ENCODE measurements at regions not wholly inside any gene's neighbourhood (a gene's known extent, or its start where the extent isn't known, plus 50 kb on each side); places are given as distances from the start of the nearest gene placed in this dataset.

- DNase-seq (ENCODE audit: low spot score) (no peak), ATAC-seq (no peak)
- H3K4me1 Mint-ChIP-seq: no peaks in the 10 kb centered on the region
- ChIA-PET CTCF (no interaction called here), POLR2A (no interaction called here)
- no peak for TF ChIP-seq ZNF671 (CRISPR knock-in tag; IDR thresholded peaks at IDR 0.05)
- no peaks in the 10 kb centered on the region for H3K9me3 Mint-ChIP-seq
- no peaks in the 10 kb centered on the region for H3K27me3 Mint-ChIP-seq (ENCODE audit: low read depth)
- H3K4me3 Mint-ChIP-seq: no peak overlapping the region
- H3K36me3 Mint-ChIP-seq: no peaks in the 10 kb centered on the region
- no peak overlapping the region for H3K27ac Mint-ChIP-seq
Observed at GRCh38 chr12:40525054-40525453, 167.2 kb upstream of the CNTN1 start.

GRCh38 chr12:40534828-40535227 is 157.4 kb upstream of the CNTN1 start:
- Mint-ChIP-seq H3K36me3 (no peaks in the 10 kb centered on the region), H3K4me1 (peaks cover 8% of the 10 kb centered on the region), H3K9me3 (no peaks in the 10 kb centered on the region), H3K27me3 (ENCODE audit: low read depth) (no peaks in the 10 kb centered on the region; the same call in 1 of the 2 replicates), H3K27ac (no peak overlapping the region), H3K4me3 (no peak overlapping the region)
- ATAC-seq (peak; percentile 61), DNase-seq (ENCODE audit: low spot score) (no peak)
- TF ChIP-seq TP53 (CRISPR knock-in tag; IDR thresholded peaks at IDR 0.05): no peak
- TF ChIP-seq ZNF532 (CRISPR knock-in tag; IDR thresholded peaks at IDR 0.05; ENCODE audit: borderline replicate concordance): no peak
- no peak for TF ChIP-seq OVOL2 (CRISPR knock-in tag; IDR thresholded peaks at IDR 0.05; ENCODE audit: borderline replicate concordance)
- CTCF ChIA-PET: no interaction called here
- POLR2A ChIA-PET: no interaction called here

GRCh38 chr12:40551466-40551865 is 140.8 kb upstream of the CNTN1 start:
- Mint-ChIP-seq H3K27ac (no peak overlapping the region), H3K9me3 (peaks cover 15% of the 10 kb centered on the region), H3K36me3 (no peaks in the 10 kb centered on the region), H3K27me3 (ENCODE audit: low read depth) (no peaks in the 10 kb centered on the region), H3K4me1 (peaks cover 8% of the 10 kb centered on the region), H3K4me3 (no peak overlapping the region)
- POLR2A ChIA-PET: no interaction called here
- no peak for DNase-seq (ENCODE audit: low spot score)
- ATAC-seq: no peak
- CTCF ChIA-PET: no interaction called here
- TF ChIP-seq FOXP1 (CRISPR knock-in tag; IDR thresholded peaks at IDR 0.05; ENCODE audit: borderline replicate concordance) (no peak), FOXP4 (CRISPR knock-in tag; IDR thresholded peaks at IDR 0.05) (no peak), PREB (CRISPR knock-in tag; IDR thresholded peaks at IDR 0.05; ENCODE audit: borderline replicate concordance) (no peak), FOXK1 (CRISPR knock-in tag; IDR thresholded peaks at IDR 0.05) (no peak), TCF7 (CRISPR knock-in tag; IDR thresholded peaks at IDR 0.05; ENCODE audit: low read depth) (no peak), KAT7 (CRISPR knock-in tag; IDR thresholded peaks at IDR 0.05; ENCODE audit: borderline replicate concordance) (no peak), FOXJ3 (CRISPR knock-in tag; IDR thresholded peaks at IDR 0.05; ENCODE audit: borderline replicate concordance) (no peak), ZNF512 (CRISPR knock-in tag; IDR thresholded peaks at IDR 0.05; ENCODE audit: borderline replicate concordance) (no peak), ZNF396 (CRISPR knock-in tag; IDR thresholded peaks at IDR 0.05; ENCODE audit: borderline replicate concordance) (no peak), NFE2L1 (CRISPR knock-in tag; IDR thresholded peaks at IDR 0.05) (no peak), ESRRA (CRISPR knock-in tag; IDR thresholded peaks at IDR 0.05; ENCODE audit: borderline replicate concordance) (no peak), ATF6 (CRISPR knock-in tag; IDR thresholded peaks at IDR 0.05) (no peak), SMAD3 (CRISPR knock-in tag; IDR thresholded peaks at IDR 0.05; ENCODE audit: borderline replicate concordance) (no peak), E2F1 (CRISPR knock-in tag; IDR thresholded peaks at IDR 0.05) (no peak)
